Stimulated activated naive CD4-positive, alpha-beta T cell treated with Interleukin-2 at 50 U/mL for 16 hours (primary cell): ENCODE measurements at regions not wholly inside any gene's neighbourhood (a gene's known extent, or its start where the extent isn't known, plus 50 kb on each side); places are given as distances from the start of the nearest gene placed in this dataset.

Source experiments
- DNase-seq: peaks from one replicate; lab custom pipeline; 2025; lab: John Stamatoyannopoulos, UW

GRCh38 chr4:89549907-89550306 lies 242.3 kb upstream of the GPRIN3 start:
- DNase-seq: no peak

DNA sequence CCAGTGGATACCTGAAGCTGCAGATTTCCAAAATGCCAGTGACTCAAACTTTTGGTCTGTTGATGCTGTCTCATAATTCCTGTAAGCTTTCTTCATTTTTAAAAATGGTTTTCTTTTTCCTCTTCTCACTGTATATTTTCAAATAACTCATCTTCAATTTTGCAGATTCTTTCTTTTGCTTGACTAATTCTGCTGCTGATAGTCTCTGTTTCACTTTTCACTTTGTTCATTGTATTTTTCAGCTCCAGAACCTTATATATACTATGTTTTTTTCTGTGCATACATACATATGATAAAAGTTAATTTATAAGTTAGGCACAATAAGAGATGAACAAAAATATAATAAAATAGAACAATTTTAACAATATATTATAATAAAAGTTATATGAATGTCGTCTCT lies 237.7 kb upstream of the GPRIN3 start:
- no peak for DNase-seq

- no peak for DNase-seq
These were observed 234.4 kb upstream of the GPRIN3 start for GRCh38 chr4:89541998-89542397.

DNA sequence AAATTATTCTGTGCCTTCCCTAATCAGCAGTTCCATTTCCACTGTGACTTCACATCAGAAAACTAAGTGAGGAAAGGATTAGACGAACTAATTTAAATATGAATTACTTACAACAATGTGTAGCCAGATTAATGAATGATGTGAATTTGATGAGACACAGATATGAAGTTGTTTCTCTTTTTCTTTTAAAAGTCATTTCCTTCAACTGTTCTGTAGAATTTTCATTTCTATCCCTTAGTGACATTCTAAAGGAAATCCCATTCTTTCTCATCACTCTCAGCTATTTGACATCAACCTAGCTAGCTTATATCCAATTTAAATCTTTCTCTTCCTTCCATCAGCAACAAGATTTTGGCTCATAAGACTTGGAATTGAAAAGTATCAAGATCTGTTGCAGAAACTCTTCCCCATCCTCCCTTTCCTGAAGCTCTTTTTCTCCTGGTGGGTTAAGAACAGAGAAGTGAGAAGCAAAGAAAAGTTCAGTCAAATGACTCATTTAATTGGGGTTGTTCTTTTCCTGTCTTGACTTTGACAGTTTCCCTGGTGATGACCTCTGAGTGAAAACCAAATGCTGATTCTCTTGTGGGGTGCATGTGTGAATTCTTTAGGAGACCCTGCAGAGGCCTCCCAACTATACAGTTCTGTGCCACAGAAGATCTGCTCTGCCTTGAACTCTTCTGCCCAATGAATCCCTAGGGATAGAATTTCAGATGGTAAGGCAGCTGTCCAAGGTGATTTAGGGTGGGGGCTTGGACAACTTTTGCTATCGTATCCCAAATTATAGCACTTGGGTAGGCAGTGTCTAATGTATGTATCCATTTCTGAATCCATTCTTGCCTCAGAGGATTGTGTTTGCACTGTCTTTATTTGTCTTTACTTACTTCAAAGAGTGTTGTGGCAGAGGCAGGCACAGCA lies 232.5 kb upstream of the GPRIN3 start:
- DNase-seq: no peak

- DNase-seq: no peak
These were observed 231.8 kb upstream of the GPRIN3 start for GRCh38 chr4:89539374-89539773.

- no peak for DNase-seq
These were observed 231.3 kb upstream of the GPRIN3 start for GRCh38 chr4:89538886-89539285.

GRCh38 chr4:89538171-89538570 lies 230.6 kb upstream of the GPRIN3 start:
- no peak for DNase-seq

DNA sequence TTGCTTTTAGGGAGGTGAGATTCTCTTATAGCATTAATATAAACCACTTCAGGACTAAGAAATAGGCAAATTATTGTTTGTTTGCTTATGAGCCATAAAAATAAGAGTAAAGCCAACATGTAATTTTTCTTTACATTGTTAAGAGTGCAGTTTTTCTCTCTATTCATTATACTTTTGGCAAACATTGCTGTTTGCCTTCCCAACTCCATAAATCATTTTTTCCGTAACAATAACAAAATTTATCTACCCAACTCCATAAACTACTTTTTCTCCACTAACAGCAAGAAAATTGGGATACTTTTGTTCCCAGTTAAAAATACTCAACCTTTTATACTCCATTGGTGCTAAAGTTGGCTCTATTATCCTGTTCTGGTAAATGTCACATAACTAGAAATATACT lies 229.7 kb upstream of the GPRIN3 start:
- DNase-seq: no peak

DNA sequence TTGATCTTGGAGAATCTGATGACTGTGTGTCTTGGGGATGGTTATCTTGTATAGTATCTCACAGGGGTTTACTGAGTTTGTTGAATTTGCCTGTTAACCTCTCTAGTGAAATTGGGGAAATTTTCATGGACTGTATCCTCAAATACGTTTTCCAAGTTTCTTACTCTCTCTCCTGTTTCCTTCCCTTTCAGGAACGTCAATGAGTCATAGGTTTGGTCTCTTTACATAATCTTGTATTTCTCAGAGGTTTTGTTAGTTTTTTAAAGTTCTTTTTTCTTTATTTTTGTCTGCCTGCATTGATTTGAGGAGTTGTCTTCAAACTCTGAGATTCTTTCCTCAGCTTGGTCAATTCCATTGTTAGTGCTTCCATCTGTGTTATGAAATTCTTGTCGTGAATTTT lies 227.7 kb upstream of the GPRIN3 start:
- DNase-seq: no peak

GRCh38 chr4:89534356-89534755 lies 226.8 kb upstream of the GPRIN3 start:
- no peak for DNase-seq

GRCh38 chr4:89531932-89532640 lies 224.5 kb upstream of the GPRIN3 start:
- DNase-seq: no peak

GRCh38 chr4:89528526-89529133 lies 221.0 kb upstream of the GPRIN3 start:
- no peak for DNase-seq

- no peak for DNase-seq
These were observed 214.2 kb upstream of the GPRIN3 start for GRCh38 chr4:89521826-89522225.

DNA sequence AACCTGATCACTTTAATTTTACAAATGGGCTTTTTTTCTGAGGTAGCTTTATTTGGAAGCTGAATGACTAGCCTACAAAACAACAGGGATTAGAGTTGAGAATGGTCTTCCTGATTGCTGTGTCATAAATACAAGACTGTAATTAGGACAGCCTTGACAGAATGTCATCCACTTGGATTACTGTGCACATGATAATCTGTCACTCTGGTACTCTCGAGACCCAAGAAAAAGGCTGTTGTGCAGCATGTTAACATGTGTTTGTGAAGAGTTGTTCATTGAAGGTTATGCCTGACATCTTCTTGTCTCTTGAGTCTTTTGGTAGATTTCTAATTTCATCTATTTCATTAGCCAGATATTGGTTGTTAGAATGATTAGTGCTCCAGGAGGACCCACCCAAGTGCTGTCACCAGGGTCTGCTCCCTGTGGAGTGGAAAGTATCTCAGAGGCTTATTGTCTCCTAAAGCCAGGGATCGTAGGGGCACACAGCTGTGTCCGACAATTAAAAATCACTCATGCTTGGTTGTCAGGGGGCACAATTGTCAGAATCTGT lies 212.2 kb upstream of the GPRIN3 start:
- DNase-seq: no peak

DNA sequence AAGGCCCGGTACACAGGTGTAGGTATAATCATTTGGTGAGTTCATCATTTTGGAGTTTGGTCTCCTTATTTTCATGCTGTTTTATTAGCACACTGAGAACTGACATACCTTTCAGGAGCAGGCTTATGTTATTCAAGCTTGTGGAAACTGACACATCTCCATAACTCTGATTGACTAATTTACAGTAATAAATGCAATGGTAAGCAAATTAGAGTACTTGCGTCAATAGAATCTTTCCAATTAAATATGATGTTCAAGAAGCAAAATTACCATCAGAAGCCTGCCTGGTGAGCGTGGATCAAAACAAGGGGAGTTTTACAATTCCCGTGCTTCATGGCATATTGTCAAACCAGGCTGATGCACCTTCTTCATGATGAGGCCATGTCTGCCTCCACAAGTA lies 210.7 kb upstream of the GPRIN3 start:
- no peak for DNase-seq

- DNase-seq: no peak
These were observed 207.2 kb upstream of the GPRIN3 start for GRCh38 chr4:89514811-89515210.

- DNase-seq: no peak
These were observed 204.2 kb upstream of the GPRIN3 start for GRCh38 chr4:89511776-89512175.

DNA sequence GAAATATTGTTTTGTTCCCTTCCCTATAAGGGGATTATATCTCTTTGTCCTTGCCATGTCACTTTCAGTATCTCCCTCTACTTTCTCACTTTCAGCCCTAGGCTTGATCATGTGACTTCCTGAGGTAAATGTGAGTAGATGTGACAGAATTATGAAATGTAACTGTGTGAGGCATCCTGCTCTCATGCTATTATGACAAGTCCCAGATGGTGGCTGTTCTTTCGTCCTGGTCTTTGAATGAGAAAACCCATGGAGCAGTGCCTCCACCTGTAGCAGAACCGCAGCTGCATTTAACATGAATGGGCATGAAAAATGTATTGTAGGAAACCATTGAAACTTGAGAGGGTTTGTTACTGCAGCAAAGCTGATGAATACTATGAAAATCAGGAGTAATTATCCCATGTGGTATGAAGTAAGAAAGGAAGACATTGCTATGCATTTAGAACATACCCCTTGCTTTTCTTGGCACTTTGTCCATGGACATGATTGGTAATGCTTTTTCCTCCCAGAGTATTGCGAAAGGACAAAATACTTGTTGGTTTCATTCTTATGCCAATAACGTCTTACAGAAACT lies 202.2 kb upstream of the GPRIN3 start:
- no peak for DNase-seq

- no peak for DNase-seq
These were observed 199.4 kb upstream of the GPRIN3 start for GRCh38 chr4:89506866-89507491.

GRCh38 chr4:89502581-89502980 lies 195.0 kb upstream of the GPRIN3 start:
- DNase-seq: no peak

GRCh38 chr4:89497517-89498308 lies 190.1 kb upstream of the GPRIN3 start:
- no peak for DNase-seq
